GM12878 (cell line): ENCODE measurements at regions not wholly inside any gene's neighbourhood (a gene's known extent, or its start where the extent isn't known, plus 50 kb on each side); places are given as distances from the start of the nearest gene placed in this dataset.

Experiments
- CTCF ChIP-seq, 3 experiments: IDR thresholded peaks in 2 of 3; conservative IDR thresholded peaks in 1 of 3; 2 replicates each; pipeline ENCODE4 v1.5.1; 2011; ENCODE audit warnings: low read depth in 3 of 3, low read length in 3 of 3, mild to moderate bottlenecking in 3 of 3, control low read depth in 2 of 3, moderate library complexity in 2 of 3, inconsistent platforms in 1 of 3, mixed read lengths in 1 of 3; ENCODE audit not compliant: control insufficient read depth in 2 of 3, insufficient read depth in 1 of 3; ENCODE audit errors: extremely low read depth in 1 of 3
- MAX ChIP-seq: IDR thresholded peaks from 2 replicates; pipeline ENCODE4 v1.6.1; 2012; ENCODE audit warnings: low read depth, low read length, improper control_type of control experiment
- POLR2A ChIP-seq: IDR thresholded peaks from 2 replicates; pipeline ENCODE4 v1.6.1; 2011; ENCODE audit warnings: low read depth, mild to moderate bottlenecking, low read length
- POLR2AphosphoS5 ChIP-seq: IDR thresholded peaks from 2 replicates; pipeline ENCODE4 v1.6.1; 2011; ENCODE audit warnings: mild to moderate bottlenecking, low read length, inconsistent platforms
- USF2 ChIP-seq: IDR thresholded peaks from 2 replicates; pipeline ENCODE4 v1.6.1; 2011; ENCODE audit warnings: low read depth, low read length, improper control_type of control experiment, borderline replicate concordance

- TF ChIP-seq USF2, result no peak
- no peak for TF ChIP-seq POLR2AphosphoS5
- no peak for TF ChIP-seq CTCF (IDR thresholded peaks at IDR 0.05 in 2 of 3, conservative IDR thresholded peaks at IDR 0.05 in 1 of 3; ENCODE audit: control insufficient read depth in 2 of 3, extremely low read depth in 1 of 3, insufficient read depth in 1 of 3, low read depth in 3 of 3, low read length in 3 of 3)
- TF ChIP-seq POLR2A, result no peak
- TF ChIP-seq MAX, result no peak
These were observed 249.3 kb upstream of the AGAP1 start for GRCh38 chr2:235244255-235245220.
